RWPE2 (cell line): ENCODE measurements at regions not wholly inside any gene's neighbourhood (a gene's known extent, or its start where the extent isn't known, plus 50 kb on each side); places are given as distances from the start of the nearest gene placed in this dataset.
"Not testable (repeated sequence)": the region's sequence is repeated elsewhere in the genome, so short reads cannot be mapped to it uniquely, and the experiment has no call there.

Source experiments
- ATAC-seq: fragments of 200-7000 bp; cut with Tn5 transposase; 3 replicates; pipeline ENCODE4 v1.9.1; 2021; ENCODE audit warnings: low read depth
- DNase-seq: peaks from one replicate; pipeline ENCODE4 v3.0.0-alpha.2; 2020; ENCODE audit warnings: low spot score
- H3K27ac ChIP-seq: fragments of 450-650 bp; 2 replicates; pipeline ENCODE4 v1.5.1; 2017; ENCODE audit warnings: mild to moderate bottlenecking; ENCODE audit not compliant: poor library complexity, severe bottlenecking
- H3K27me3 ChIP-seq: fragments of 250-450 bp; sonication (Bioruptor Pico); 2 replicates; pipeline ENCODE4 v1.5.1; 2021; ENCODE audit warnings: mild to moderate bottlenecking, moderate library complexity; ENCODE audit not compliant: insufficient read depth, poor library complexity, severe bottlenecking
- H3K36me3 ChIP-seq: fragments of 250-450 bp; sonication (Bioruptor Pico); 2 replicates; pipeline ENCODE4 v1.5.1; 2020; ENCODE audit warnings: low read depth, mild to moderate bottlenecking, moderate library complexity
- H3K4me1 ChIP-seq: fragments of 250-450 bp; sonication (Bioruptor Pico); 2 replicates; pipeline ENCODE4 v1.5.1; 2021; ENCODE audit warnings: mild to moderate bottlenecking, moderate library complexity; ENCODE audit not compliant: insufficient read depth, poor library complexity, severe bottlenecking
- H3K4me3 ChIP-seq: fragments of 250-450 bp; sonication (Bioruptor Pico); 2 replicates; pipeline ENCODE4 v1.5.1; 2021; ENCODE audit warnings: mild to moderate bottlenecking, moderate library complexity; ENCODE audit not compliant: severe bottlenecking
- H3K9me3 ChIP-seq: fragments of 250-450 bp; sonication (Bioruptor Pico); 2 replicates; pipeline ENCODE4 v1.5.1; 2021; ENCODE audit warnings: mild to moderate bottlenecking, moderate library complexity; ENCODE audit not compliant: severe bottlenecking
- TF ChIP-seq, protein P1 (sequence below): fragments of 450-650 bp; IDR thresholded peaks from one replicate; pipeline ENCODE4 v1.5.1; 2017; ENCODE audit warnings: mild to moderate bottlenecking, moderate library complexity; ENCODE audit not compliant: poor library complexity, severe bottlenecking

DNA sequence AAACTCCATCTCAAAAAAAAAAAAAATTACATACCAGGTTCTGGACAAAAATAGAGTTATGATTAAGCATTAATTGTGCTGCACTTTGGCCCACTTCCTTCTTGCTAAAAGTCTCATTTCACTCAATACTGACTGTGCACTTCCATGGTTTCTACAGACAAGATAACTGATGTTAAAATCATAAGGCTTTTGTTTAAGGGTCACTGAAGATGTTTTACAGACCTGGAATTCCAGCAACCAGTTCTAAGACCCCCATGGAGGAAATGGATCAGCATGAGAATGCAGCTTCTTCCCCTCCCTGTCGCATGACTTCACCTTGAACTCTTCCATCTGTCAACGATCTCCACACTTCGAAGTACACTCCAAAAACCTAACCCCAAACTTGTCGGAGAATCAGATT lies 1191.8 kb upstream of the AUTS2 start:
- no peaks in the 10 kb centered on the region for H3K27me3 ChIP-seq
- ATAC-seq = no peak
- H3K4me1 ChIP-seq = no peaks in the 10 kb centered on the region
- TF ChIP-seq, protein P1, sequence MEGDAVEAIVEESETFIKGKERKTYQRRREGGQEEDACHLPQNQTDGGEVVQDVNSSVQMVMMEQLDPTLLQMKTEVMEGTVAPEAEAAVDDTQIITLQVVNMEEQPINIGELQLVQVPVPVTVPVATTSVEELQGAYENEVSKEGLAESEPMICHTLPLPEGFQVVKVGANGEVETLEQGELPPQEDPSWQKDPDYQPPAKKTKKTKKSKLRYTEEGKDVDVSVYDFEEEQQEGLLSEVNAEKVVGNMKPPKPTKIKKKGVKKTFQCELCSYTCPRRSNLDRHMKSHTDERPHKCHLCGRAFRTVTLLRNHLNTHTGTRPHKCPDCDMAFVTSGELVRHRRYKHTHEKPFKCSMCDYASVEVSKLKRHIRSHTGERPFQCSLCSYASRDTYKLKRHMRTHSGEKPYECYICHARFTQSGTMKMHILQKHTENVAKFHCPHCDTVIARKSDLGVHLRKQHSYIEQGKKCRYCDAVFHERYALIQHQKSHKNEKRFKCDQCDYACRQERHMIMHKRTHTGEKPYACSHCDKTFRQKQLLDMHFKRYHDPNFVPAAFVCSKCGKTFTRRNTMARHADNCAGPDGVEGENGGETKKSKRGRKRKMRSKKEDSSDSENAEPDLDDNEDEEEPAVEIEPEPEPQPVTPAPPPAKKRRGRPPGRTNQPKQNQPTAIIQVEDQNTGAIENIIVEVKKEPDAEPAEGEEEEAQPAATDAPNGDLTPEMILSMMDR = no peak
- no peaks in the 10 kb centered on the region for H3K36me3 ChIP-seq
- no peaks in the 10 kb centered on the region for H3K9me3 ChIP-seq
- no peak overlapping the region for H3K4me3 ChIP-seq
- H3K27ac ChIP-seq = no peak overlapping the region
- no peak for DNase-seq

DNA sequence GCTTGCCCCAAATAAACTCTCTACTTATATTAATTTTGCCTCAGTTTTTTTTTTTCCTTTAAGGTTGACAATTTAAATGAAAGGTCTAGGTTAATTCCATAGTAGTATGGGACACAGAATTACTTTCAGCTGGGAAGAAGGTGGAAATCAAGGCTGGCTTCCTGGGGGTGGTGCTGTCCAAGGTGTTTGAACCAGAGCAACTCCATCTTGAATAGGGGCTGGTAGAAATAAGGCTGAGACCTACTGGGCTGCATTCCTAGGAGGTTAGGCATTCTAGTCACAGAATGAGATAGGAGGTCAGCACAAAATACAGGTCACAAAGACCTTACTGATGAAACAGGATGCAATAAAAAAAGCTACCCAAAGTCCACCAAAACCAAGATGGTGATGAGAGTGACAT lies 1190.8 kb upstream of the AUTS2 start:
- ATAC-seq = no peak
- no peak for DNase-seq
- no peaks in the 10 kb centered on the region for H3K36me3 ChIP-seq
- no peaks in the 10 kb centered on the region for H3K9me3 ChIP-seq
- H3K4me3 ChIP-seq = no peak overlapping the region
- TF ChIP-seq, protein P1 = no peak
- no peaks in the 10 kb centered on the region for H3K27me3 ChIP-seq
- no peak overlapping the region for H3K27ac ChIP-seq
- H3K4me1 ChIP-seq = no peaks in the 10 kb centered on the region

DNA sequence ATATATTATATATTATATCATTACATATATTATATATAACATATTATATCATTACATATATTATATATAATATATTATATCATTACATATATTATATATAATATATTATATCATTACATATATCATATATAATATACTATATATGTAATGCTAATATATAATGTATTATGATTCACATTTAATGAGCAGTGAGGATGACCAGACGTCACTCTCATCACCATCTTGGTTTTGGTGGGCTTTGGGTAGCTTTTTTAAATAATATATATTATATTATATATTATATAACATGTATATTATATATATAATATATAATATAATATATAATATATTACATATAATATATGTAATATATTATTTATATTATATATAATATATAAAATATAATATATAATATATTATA lies 1189.4 kb upstream of the AUTS2 start:
- ATAC-seq (no peak), DNase-seq (no peak)
- no peaks in the 10 kb centered on the region for H3K27me3 ChIP-seq
- H3K4me3 ChIP-seq = no peak overlapping the region
- TF ChIP-seq, protein P1 = no peak
- no peaks in the 10 kb centered on the region for H3K4me1 ChIP-seq
- H3K9me3 ChIP-seq = no peaks in the 10 kb centered on the region
- H3K36me3 ChIP-seq = no peaks in the 10 kb centered on the region
- H3K27ac ChIP-seq = no peak overlapping the region

DNA sequence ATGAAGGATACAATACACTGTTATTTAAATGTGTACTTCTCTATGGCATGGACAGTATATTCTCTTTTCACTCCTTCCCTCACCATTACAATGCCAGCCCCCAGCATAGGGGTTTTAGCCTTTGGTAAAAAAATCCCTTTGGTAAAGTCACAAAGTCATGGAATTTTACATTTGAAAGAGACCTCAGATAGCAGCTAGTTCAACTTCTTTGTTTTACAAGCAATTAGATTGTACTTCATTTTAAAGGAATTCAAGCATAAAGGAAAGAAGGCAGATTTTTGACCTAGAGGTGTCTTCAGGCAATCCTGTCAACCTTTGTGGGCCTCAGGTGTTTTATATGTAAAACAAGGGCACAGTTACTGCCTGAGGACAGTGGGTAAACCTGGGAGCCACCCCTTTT lies 1188.4 kb upstream of the AUTS2 start:
- ATAC-seq (no peak), DNase-seq (no peak)
- Histone ChIP-seq H3K4me3 (no peak overlapping the region), H3K27me3 (no peaks in the 10 kb centered on the region), H3K4me1 (no peaks in the 10 kb centered on the region), H3K27ac (no peak overlapping the region), H3K9me3 (no peaks in the 10 kb centered on the region), H3K36me3 (no peaks in the 10 kb centered on the region)
- TF ChIP-seq, protein P1 = no peak

DNA sequence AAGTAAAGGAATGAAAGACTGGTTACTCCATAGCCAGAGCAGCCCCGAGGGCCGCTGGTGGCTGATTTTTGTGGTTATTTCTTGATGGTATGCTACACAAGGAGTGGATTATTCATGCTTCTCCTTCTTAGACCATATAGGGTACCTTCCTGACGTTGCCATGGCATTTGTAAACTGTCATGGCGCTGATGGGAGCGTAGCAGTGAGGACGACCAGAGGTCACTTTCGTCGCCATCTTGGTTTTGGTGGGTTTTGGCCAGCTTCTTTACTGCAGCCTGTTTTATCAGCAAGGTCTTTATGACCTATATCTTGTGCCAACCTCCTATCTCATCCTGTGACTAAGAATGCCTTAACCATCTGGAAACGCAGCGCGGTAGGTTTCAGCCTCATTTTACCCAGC lies 1187.6 kb upstream of the AUTS2 start:
- ATAC-seq, H3K4me1 ChIP-seq, H3K27me3 ChIP-seq, DNase-seq, H3K4me3 ChIP-seq, H3K36me3 ChIP-seq, H3K9me3 ChIP-seq, H3K27ac ChIP-seq: not testable (repeated sequence)
